Chondrocyte (in vitro differentiated cells): ENCODE measurements at regions not wholly inside any gene's neighbourhood (a gene's known extent, or its start where the extent isn't known, plus 50 kb on each side); places are given as distances from the start of the nearest gene placed in this dataset.

Experiments
- DNase-seq: peaks from one replicate; pipeline ENCODE4 v3.0.0; 2021; ENCODE audit warnings: mixed read lengths, low spot score
- H3K27ac Mint-ChIP-seq: one replicate; pipeline ENCODE4 v1.8.0; 2021; ENCODE audit warnings: mild to moderate bottlenecking, moderate library complexity, mixed read lengths; ENCODE audit not compliant: unreplicated experiment
- H3K27me3 Mint-ChIP-seq: 2 replicates; pipeline ENCODE4 v1.8.0; 2021; ENCODE audit warnings: low read depth, mixed read lengths
- H3K36me3 Mint-ChIP-seq: 2 replicates; pipeline ENCODE4 v1.8.0; 2021; ENCODE audit warnings: low read depth, mixed read lengths
- H3K4me1 Mint-ChIP-seq: 2 replicates; pipeline ENCODE4 v1.8.0; 2021; ENCODE audit warnings: low read depth, mild to moderate bottlenecking, mixed read lengths
- H3K4me3 Mint-ChIP-seq: one replicate; pipeline ENCODE4 v1.8.0; 2021; ENCODE audit warnings: mild to moderate bottlenecking, moderate library complexity, mixed read lengths; ENCODE audit not compliant: unreplicated experiment
- H3K9me3 Mint-ChIP-seq: 2 replicates; pipeline ENCODE4 v1.8.0; 2021; ENCODE audit warnings: low read depth, mixed read lengths
- TF ChIP-seq, protein P1 (sequence below): fragments of 200-600 bp; sonication (generic); IDR thresholded peaks from 2 replicates; pipeline ENCODE4 v1.5.0; 2021; ENCODE audit warnings: antibody characterized with exemption, mild to moderate bottlenecking, moderate library complexity

DNA sequence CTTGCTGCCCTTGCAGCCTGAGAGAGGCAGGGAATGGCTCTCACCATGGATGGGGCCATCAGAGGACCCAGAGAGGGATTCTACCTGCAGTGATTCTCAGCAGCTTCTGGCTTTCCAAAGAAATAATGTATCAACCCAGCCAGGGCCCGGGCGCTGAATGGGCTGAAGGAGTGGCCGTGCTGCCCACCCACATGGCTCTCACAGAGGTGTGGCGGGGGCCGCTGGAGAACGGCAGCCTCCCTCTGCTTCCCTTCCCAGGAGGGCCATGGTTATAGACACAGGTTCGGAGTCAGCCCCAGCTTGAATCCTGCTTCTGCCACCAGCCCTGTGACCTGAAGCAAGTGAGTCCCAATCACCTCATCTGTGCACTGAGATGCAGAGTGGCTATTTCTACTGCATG is 82.7 kb downstream of the THAP12 start:
- no peak for DNase-seq
- Mint-ChIP-seq H3K27me3 (peaks cover 13% of the 10 kb centered on the region), H3K36me3 (no peaks in the 10 kb centered on the region), H3K27ac (no peak overlapping the region), H3K9me3 (no peaks in the 10 kb centered on the region), H3K4me3 (no peak overlapping the region), H3K4me1 (no peaks in the 10 kb centered on the region)
- TF ChIP-seq, protein P1, sequence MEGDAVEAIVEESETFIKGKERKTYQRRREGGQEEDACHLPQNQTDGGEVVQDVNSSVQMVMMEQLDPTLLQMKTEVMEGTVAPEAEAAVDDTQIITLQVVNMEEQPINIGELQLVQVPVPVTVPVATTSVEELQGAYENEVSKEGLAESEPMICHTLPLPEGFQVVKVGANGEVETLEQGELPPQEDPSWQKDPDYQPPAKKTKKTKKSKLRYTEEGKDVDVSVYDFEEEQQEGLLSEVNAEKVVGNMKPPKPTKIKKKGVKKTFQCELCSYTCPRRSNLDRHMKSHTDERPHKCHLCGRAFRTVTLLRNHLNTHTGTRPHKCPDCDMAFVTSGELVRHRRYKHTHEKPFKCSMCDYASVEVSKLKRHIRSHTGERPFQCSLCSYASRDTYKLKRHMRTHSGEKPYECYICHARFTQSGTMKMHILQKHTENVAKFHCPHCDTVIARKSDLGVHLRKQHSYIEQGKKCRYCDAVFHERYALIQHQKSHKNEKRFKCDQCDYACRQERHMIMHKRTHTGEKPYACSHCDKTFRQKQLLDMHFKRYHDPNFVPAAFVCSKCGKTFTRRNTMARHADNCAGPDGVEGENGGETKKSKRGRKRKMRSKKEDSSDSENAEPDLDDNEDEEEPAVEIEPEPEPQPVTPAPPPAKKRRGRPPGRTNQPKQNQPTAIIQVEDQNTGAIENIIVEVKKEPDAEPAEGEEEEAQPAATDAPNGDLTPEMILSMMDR, result no peak

DNA sequence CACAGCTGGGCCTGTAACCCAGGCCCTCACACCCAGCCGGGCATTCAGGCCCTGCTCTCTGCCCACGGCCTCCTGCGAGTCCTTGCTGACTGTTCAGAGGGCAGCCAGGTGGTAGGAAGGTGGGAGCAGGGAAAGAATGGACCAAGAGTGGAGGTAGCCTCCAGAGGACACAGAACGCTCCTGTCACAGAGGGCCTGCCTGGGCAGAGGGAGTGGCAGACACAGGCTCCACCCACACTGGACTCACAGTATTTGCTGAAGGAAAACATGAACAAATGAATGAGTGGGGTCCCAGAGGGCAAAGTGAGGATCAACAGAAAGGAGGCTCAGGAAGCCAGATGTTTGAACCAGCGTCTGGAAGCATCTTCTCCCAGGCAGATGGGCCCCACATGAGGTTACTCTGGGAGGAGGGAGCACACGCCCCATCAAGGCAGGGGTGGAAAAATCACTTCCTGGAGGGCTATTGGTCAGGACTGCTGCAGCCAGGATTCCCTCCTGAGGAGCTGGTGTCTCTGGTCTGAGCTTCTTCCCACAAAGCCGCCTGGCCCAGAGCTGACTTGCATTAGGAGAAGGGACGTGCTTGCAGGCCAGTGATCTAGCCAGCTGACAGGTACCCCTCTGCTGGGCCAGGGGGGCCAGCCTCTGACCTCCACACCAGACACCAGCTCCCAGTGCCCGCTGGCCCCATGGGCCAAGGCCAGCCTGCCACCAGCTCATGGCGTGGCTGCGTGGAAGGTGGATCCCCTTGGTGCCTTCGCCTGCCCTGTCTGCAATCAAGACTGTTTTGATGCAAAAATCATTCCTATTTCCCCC is 84.0 kb downstream of the THAP12 start:
- H3K9me3 Mint-ChIP-seq, result no peaks in the 10 kb centered on the region
- H3K27ac Mint-ChIP-seq, result no peak overlapping the region
- no peak overlapping the region for H3K4me3 Mint-ChIP-seq
- no peaks in the 10 kb centered on the region for H3K4me1 Mint-ChIP-seq
- TF ChIP-seq, protein P1, result no peak
- H3K27me3 Mint-ChIP-seq, result peaks cover 10% of the 10 kb centered on the region
- DNase-seq, result no peak
- no peaks in the 10 kb centered on the region for H3K36me3 Mint-ChIP-seq

DNA sequence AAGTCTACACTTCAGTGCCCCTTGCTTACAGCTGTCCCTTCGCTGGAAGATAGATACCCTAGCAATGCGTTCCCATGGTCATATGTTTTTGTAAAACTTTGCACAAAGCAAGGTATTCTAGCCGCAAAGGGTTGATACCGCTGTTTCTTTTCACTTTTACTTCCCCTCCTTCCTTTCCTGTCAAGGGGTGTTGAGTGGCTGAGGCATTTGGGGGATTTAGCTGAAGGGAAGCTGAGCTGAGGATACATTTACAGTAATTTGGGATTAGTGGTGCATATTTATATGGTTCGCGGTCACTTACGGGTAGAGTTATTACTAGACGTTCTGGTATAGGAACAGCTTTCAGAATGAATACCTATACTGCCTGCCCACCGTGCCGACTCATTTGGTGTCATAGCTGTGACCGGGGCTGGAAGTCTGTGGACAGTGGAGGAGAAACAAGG is 86.9 kb upstream of the WNT11 start:
- TF ChIP-seq, protein P1, result no peak
- H3K9me3 Mint-ChIP-seq, result no peaks in the 10 kb centered on the region
- H3K4me3 Mint-ChIP-seq, result no peak overlapping the region
- no peak for DNase-seq
- H3K27ac Mint-ChIP-seq, result no peak overlapping the region
- H3K36me3 Mint-ChIP-seq, result no peaks in the 10 kb centered on the region
- H3K27me3 Mint-ChIP-seq, result no peaks in the 10 kb centered on the region
- peaks cover 2% of the 10 kb centered on the region for H3K4me1 Mint-ChIP-seq

DNA sequence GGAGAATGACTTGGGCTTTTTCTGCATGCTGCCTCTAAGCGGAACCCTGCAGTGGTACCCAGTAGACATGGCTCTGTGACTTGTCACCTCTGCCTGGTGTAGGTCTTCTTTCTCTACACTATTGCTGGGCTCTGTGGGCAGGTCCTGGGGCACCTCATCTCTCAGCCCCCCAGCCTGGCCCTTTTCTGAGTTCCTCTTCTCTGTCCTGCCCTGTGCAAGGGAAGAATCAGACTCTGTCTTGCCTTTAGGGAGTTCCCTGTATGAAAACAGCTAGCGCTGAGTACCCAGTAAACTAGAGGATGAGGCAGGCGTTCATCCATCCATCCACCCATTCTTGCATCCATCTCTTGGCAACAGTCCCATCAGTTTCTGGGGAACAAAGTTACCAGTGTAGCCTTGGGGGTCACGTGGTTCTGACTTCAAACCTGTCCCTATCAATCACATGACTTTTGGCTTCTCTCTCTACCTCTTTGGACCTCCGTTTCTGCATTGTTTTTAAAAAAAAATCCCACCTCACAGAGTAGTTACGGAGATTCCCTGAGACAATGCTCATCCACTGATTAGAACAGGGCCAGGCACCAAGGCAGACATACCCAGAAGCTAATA is 86.4 kb upstream of the WNT11 start:
- H3K27me3 Mint-ChIP-seq, result no peaks in the 10 kb centered on the region
- TF ChIP-seq, protein P1, result no peak
- no peak overlapping the region for H3K27ac Mint-ChIP-seq
- H3K4me3 Mint-ChIP-seq, result no peak overlapping the region
- H3K4me1 Mint-ChIP-seq, result peaks cover 3% of the 10 kb centered on the region
- no peaks in the 10 kb centered on the region for H3K9me3 Mint-ChIP-seq
- DNase-seq, result no peak
- no peaks in the 10 kb centered on the region for H3K36me3 Mint-ChIP-seq

DNA sequence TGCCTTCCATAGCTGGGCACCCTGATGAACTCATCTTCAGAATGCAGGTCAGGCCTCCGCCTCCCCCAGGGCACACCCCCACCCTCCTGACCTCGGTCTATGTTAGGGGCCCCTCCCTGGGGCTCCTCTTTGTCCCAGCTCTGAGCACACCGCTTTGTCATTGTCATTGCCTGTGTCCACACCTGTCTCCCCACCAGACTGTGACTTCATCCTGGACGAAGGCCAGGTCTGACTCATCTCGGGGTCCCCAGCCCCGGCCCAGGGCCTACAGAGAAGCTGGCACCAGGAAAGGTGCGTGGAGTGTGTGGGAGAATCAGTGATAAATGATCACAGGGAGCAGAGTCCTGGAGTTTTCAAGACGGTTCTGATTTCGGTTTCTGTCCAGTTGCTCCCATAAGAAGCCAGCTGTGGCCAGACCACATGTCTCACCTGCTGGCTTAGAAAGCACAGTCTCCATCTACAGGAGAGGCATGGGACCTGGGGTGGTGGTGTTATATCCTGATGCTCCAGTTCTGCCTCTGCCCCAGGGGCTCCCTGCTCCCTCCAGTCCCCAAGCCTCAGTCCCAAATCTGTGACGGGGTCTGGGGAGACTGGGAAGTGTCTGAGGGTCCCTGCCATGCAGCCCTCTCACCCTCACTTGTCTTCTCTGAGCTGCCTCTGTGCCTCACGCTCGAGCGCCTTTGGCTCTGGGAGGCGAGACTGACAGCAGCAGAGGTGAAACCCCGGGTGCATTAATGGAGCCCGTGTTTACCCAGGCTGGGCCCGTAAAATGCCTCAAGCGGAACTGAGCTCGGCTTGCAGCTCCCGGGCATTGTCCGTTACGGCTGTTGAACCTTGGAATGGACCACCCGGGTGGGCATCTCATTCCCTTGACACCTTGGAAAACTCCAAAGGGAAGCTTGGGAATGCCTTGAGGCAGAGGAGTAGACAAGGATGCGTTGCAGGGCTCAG is 85.5 kb upstream of the WNT11 start:
- Mint-ChIP-seq H3K27ac (no peak overlapping the region), H3K4me1 (peaks cover 3% of the 10 kb centered on the region), H3K27me3 (no peaks in the 10 kb centered on the region), H3K9me3 (no peaks in the 10 kb centered on the region), H3K4me3 (no peak overlapping the region), H3K36me3 (no peaks in the 10 kb centered on the region)
- TF ChIP-seq, protein P1, result no peak
- DNase-seq, result peak; percentile 63
